Fibroblast of villous mesenchyme (primary cell): ENCODE measurements at regions not wholly inside any gene's neighbourhood (a gene's known extent, or its start where the extent isn't known, plus 50 kb on each side); places are given as distances from the start of the nearest gene placed in this dataset.
A peak's percentile ranks its signal among the peaks of the same experiment; 100 is the strongest.

Experiments used
- DNase-seq: peaks from one replicate; pipeline ENCODE4 v3.0.0-alpha.2; 2010; ENCODE audit warnings: low read depth
- H3K4me3 ChIP-seq: 2 replicates; pipeline ENCODE4 v1.5.1; 2011; ENCODE audit warnings: low read depth, mild to moderate bottlenecking, low read length
- TF ChIP-seq, protein P1 (sequence below): IDR thresholded peaks from 2 replicates; pipeline ENCODE4 v1.5.1; 2012; ENCODE audit warnings: low read depth, mild to moderate bottlenecking, low read length; ENCODE audit not compliant: insufficient read depth

DNA sequence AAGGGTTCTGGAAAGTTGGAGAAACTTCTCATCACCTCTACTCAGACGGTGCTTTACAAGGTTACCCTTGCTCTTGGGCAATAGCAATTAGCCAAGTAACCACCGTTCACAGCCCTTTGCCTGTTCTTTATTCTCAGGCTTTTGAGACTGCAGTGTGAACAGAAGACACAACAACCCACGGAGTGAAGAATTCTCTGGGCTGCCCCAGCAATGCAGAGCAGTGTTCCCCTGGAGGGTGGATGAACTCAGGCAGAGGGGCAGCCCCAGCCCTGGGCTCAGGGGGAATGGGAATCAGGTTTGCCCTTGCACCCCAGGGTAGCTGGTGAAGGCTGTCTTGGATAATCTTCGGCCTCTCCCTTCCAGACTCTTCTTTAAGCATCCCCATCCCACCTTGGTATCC is 69.1 kb downstream of the MCFD2 start:
- DNase-seq = peak; percentile 73
- H3K4me3 ChIP-seq = no peak overlapping the region
- TF ChIP-seq, protein P1, sequence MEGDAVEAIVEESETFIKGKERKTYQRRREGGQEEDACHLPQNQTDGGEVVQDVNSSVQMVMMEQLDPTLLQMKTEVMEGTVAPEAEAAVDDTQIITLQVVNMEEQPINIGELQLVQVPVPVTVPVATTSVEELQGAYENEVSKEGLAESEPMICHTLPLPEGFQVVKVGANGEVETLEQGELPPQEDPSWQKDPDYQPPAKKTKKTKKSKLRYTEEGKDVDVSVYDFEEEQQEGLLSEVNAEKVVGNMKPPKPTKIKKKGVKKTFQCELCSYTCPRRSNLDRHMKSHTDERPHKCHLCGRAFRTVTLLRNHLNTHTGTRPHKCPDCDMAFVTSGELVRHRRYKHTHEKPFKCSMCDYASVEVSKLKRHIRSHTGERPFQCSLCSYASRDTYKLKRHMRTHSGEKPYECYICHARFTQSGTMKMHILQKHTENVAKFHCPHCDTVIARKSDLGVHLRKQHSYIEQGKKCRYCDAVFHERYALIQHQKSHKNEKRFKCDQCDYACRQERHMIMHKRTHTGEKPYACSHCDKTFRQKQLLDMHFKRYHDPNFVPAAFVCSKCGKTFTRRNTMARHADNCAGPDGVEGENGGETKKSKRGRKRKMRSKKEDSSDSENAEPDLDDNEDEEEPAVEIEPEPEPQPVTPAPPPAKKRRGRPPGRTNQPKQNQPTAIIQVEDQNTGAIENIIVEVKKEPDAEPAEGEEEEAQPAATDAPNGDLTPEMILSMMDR = no peak

DNA sequence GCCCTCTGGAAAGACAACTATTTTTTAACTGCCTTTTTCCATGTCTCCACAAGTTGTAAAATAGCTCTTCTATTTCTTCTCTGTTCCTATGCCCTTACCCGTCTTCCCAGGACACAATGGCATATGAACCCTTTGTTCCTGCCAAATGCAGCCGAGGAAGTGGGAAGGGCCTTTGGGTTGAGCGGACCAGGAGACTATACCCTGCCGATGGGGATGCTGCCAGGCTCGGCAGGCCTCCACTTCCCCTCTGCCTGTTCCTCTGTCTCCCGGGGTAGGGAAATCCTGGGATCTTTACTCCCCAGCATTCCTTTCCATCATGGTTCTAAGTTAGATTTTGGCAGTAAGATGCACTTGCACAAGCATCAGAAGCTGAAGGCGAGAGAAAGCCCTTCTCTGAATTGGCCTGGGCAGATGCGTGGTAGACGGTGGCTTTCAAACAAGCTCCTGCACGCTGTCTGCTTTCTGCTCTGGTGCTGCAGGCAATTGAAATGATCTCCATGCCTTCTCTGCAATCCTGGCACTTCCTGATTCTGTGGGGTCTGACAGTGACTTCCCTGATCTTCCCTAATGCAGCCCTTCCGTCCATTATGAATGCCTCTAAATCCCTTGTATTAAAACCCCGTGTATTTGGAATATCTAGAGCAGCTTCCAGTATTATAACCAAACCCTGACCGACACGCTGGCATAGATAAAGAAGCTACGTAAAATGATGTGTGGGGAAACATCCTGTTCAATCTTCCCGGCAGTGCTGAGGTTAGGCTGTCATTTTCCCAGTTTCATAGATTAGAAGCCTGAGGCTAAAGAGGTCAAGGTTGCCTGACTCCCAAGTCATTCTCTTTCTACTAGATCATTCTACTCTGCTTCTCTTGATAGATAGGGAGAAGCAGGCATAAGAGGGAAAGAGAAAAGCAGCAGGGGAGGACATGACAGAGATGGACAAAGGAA is 69.8 kb downstream of the MCFD2 start:
- H3K4me3 ChIP-seq = no peak overlapping the region
- TF ChIP-seq, protein P1 = no peak
- peak; percentile 87 for DNase-seq

DNA sequence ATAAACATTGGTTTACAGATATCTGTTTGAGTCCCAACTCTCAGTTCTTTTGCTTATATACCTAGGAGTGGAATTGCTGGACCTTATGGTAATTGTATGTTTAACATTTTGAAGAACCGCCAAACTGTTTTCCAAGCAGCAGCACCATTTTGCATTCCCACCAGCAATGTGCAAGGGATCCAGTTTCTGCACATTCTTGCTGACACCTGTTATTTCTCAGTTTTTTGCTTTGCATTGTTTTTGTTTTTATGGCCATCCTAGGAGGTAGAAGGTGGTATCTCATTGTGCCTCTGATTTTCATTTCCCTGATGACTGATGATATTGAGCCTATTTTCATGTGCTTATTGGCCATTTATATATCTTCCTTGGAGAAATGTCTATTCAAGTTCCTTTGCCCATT is 71.2 kb downstream of the MCFD2 start:
- DNase-seq = no peak
- TF ChIP-seq, protein P1 = no peak
- H3K4me3 ChIP-seq = no peak overlapping the region

DNA sequence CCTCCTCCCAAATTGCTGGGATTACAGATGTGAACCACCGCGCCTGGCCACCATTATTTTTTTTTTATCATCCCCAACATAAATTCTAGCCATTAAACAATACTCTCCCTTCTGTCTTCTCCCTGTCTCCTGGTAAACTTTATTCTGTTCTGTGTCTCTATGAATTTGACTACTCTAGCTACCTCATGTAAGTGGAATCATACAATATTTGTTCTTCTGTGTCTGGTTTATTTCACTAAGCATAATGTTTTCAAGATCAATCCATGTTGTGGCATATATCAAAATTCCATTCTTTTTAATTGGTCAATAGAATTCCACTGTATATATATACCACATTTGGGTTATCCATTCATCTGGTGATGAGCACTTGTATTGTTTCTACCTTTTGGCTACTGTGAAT is 71.6 kb downstream of the MCFD2 start:
- TF ChIP-seq, protein P1 = no peak
- H3K4me3 ChIP-seq = no peak overlapping the region
- DNase-seq = no peak

DNA sequence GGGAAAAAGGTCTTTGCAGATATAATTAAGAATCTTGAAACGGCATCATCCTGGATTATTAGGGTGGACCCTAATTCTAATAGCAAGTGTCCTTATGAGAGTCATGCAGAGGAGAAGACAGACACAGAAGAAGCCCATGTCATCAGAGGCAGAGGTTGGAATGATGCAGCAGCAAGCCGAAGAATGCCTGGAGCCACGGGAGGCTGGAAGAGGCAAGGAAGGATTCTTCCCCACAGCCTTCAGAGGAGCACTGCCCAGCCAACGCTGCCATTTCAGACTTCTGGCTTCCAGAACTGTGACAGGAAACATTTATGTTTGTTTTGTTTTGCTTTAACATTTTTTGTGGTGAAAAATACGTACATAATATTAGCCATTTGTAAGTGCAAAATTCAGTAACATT is 72.3 kb downstream of the MCFD2 start:
- DNase-seq = no peak
- H3K4me3 ChIP-seq = no peak overlapping the region
- TF ChIP-seq, protein P1 = no peak

DNA sequence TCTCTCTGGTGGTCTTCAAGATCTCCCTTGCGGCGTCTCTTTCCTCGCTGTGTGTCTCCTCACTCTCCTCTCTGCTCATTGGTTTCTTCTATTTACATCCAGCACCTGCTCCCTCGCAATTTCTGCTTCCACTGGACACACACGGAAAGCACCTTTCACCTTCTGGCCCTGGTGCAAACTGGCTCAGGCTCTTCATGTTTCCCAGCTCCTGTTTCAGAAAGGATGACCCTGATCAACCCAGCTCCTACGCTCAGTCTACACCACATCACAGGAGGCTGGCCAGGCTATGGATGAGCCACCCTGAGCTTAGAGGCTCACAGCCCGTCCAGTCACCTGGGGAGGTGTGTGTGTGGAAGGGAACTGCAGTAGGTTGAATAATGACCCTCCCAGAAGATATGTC is 72.7 kb downstream of the MCFD2 start:
- H3K4me3 ChIP-seq = no peak overlapping the region
- DNase-seq = no peak
- TF ChIP-seq, protein P1 = no peak

DNA sequence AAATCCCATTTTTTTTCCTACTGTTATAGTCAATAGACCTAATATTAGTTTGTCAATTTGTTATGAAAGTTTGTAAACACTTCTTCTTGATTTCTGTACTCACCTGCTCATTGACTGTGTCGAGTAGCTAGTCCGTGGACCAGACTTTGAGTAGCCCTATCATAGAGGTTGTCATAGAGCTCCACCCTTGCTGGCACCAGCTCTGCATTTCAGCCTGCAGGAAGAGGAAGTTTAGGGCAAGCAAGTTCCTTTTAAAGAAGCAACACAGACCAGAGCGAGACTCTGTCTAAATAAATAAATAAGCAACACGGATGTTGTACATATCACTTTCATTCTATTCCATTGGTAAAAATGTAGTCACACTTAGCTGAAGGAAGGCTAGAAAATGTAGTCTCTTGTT is 74.0 kb downstream of the MCFD2 start:
- H3K4me3 ChIP-seq = no peak overlapping the region
- TF ChIP-seq, protein P1 = no peak
- DNase-seq = no peak
